ENCODE measurements at regions not wholly inside any gene's neighbourhood (a gene's known extent, or its start where the extent isn't known, plus 50 kb on each side); places are given as distances from the start of the nearest gene placed in this dataset.

DNA sequence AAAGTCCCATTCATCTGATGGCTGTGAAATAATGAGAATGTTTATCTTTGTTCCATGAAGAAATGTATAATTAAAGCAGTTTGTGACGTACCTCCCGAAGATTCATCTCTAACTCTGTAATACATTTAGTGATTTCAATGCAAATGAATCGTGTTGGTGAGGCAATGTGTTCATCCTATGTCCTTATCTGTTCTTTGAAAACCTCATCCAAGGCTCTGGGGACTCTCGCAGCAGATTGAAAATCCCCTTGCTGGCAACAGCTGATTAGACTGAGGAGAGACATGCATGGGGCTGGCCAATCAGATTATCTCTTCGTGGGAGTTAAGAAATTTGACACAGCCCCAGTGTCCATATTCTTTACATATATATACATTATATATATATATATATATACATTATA is 1095.4 kb upstream of the EEF2KMT start:
- H3K4me1 ChIP-seq = no peaks in the 10 kb centered on the region
- no peaks in the 10 kb centered on the region for H3K9me3 ChIP-seq
- no peaks in the 10 kb centered on the region for H3K36me3 ChIP-seq
- DNase-seq (ENCODE audit: low spot score in 2 of 2) = no peak
- H3K4me3 ChIP-seq = no peak overlapping the region
- no peak for TF ChIP-seq POLR2AphosphoS5 (IDR thresholded peaks at IDR 0.05)
- TF ChIP-seq, protein P1, sequence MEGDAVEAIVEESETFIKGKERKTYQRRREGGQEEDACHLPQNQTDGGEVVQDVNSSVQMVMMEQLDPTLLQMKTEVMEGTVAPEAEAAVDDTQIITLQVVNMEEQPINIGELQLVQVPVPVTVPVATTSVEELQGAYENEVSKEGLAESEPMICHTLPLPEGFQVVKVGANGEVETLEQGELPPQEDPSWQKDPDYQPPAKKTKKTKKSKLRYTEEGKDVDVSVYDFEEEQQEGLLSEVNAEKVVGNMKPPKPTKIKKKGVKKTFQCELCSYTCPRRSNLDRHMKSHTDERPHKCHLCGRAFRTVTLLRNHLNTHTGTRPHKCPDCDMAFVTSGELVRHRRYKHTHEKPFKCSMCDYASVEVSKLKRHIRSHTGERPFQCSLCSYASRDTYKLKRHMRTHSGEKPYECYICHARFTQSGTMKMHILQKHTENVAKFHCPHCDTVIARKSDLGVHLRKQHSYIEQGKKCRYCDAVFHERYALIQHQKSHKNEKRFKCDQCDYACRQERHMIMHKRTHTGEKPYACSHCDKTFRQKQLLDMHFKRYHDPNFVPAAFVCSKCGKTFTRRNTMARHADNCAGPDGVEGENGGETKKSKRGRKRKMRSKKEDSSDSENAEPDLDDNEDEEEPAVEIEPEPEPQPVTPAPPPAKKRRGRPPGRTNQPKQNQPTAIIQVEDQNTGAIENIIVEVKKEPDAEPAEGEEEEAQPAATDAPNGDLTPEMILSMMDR (IDR thresholded peaks at IDR 0.05) = no peak
- no peak for TF ChIP-seq POLR2A (IDR thresholded peaks at IDR 0.05)
- H3K27me3 ChIP-seq = no peaks in the 10 kb centered on the region
- no peak overlapping the region for H3K27ac ChIP-seq
- intact Hi-C loops (cut with DNase I; ENCODE audit: low total_unique reads) = no loop called here

DNA sequence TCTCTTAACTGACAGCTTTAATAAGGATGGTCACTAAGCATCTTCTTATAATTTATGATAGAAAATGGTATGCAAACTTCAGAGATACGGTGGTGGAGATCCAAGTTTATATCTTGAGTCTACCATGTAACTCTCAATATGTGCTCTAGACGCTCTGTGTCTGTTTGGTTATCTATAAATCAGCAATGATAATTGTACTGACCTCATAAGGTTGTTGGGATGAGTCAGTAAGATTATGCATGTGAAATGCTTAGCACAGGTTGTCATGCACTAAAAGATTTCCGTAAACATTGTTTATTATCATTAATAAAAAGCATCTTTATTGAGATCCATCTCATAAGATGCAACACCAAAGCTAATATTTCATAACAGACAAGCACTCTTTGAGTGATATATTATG is 1094.9 kb upstream of the EEF2KMT start:
- TF ChIP-seq POLR2AphosphoS5 (IDR thresholded peaks at IDR 0.05) (no peak), POLR2A (IDR thresholded peaks at IDR 0.05) (no peak)
- TF ChIP-seq, protein P1 (IDR thresholded peaks at IDR 0.05) = no peak
- H3K36me3 ChIP-seq = no peaks in the 10 kb centered on the region
- intact Hi-C loops (cut with DNase I; ENCODE audit: low total_unique reads) = no loop called here

DNA sequence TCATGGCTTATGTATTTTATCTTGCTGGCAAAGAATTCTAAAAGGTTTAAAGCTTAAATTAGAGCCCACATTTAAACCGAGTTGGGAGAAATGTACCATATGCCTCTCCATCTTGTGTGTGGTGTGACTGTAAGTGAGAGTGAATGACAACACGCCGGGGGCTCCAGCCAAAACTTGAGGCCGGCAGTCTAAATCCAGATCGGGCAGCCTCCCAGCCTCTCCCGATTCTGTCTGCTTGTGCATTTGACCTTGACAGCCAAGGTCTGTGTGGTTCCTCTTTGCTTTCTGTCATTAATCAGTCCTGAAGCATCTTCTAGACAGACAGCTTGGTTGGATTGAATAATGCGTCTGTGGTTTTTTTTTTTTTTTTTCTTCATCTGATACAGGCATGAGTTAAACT is 1093.2 kb upstream of the EEF2KMT start:
- TF ChIP-seq, protein P1 (IDR thresholded peaks at IDR 0.05) = no peak
- no peak for TF ChIP-seq POLR2A (IDR thresholded peaks at IDR 0.05)
- no peak for TF ChIP-seq POLR2AphosphoS5 (IDR thresholded peaks at IDR 0.05)
- no peaks in the 10 kb centered on the region for H3K27me3 ChIP-seq
- no peaks in the 10 kb centered on the region for H3K36me3 ChIP-seq
- no peak overlapping the region for H3K4me3 ChIP-seq
- no peak overlapping the region for H3K27ac ChIP-seq
- H3K4me1 ChIP-seq = no peaks in the 10 kb centered on the region
- no peak for DNase-seq (ENCODE audit: low spot score in 2 of 2)
- intact Hi-C loops (cut with DNase I; ENCODE audit: low total_unique reads) = no loop called here
- H3K9me3 ChIP-seq = no peaks in the 10 kb centered on the region

More for the DNA sequence above, 1094.9 kb upstream of the EEF2KMT start:
- no peak for DNase-seq (ENCODE audit: low spot score in 2 of 2)
- Histone ChIP-seq H3K4me1 (no peaks in the 10 kb centered on the region), H3K27ac (no peak overlapping the region), H3K9me3 (no peaks in the 10 kb centered on the region), H3K27me3 (no peaks in the 10 kb centered on the region), H3K4me3 (no peak overlapping the region)

DNA sequence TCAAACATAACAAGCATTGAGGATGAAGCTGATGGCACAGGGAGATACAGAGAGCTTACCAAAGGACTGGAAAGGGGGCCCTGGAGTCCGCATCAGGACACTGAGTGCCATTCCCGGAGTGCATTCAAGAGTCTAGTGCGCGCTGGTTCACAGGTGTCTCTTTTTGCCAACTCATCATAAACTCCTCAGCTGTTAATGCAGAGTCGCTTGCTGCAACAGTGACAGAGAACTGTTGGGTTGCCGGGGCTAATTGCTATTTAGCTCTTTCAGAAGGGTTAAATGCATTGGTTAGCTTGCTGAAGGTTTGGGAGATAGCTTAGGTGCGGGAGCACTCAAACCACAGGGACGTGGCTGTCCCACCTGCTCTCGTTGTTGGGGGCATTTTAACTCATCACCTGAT is 1091.6 kb upstream of the EEF2KMT start:
- H3K36me3 ChIP-seq = no peaks in the 10 kb centered on the region
- no peak overlapping the region for H3K4me3 ChIP-seq
- H3K27me3 ChIP-seq = no peaks in the 10 kb centered on the region
- no peak for DNase-seq (ENCODE audit: low spot score in 2 of 2)
- H3K4me1 ChIP-seq = no peaks in the 10 kb centered on the region
- H3K9me3 ChIP-seq = peaks cover 0 to 1% of the 10 kb centered on the region in 2 donors
- intact Hi-C loops (cut with DNase I; ENCODE audit: low total_unique reads) = no loop called here
- H3K27ac ChIP-seq = no peak overlapping the region
- no peak for TF ChIP-seq POLR2AphosphoS5 (IDR thresholded peaks at IDR 0.05)

DNA sequence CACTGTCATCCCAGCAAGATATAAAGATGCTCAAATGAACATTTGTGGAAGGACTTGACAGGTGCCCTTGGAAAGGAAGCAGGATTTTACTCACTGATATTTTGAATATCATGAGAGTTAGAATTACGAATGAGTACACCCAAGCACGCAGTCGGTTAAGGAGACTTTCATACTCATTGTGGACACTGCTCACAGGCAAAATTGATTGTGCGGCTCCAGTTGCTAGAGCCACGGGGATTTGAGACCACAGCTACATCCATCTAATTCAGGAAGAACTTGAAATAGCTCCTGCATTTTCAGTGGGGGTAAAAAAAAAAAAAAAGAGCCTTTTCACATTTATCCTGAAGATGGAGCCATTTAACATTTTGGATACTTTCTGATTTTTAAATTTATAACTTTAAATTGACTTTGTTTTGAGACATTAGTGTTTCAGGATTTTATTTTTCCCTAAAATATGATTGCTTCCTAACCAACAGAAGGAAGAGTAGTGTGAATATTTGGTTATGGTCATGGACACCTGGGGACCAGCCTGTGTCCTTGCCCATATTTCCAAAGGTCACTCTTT is 1080.1 kb upstream of the EEF2KMT start:
- H3K27ac ChIP-seq = no peak overlapping the region
- H3K4me3 ChIP-seq = no peak overlapping the region
- H3K36me3 ChIP-seq = no peaks in the 10 kb centered on the region
- H3K9me3 ChIP-seq = no peaks in the 10 kb centered on the region
- H3K4me1 ChIP-seq = no peaks in the 10 kb centered on the region
- H3K27me3 ChIP-seq = no peaks in the 10 kb centered on the region
- TF ChIP-seq POLR2AphosphoS5 (IDR thresholded peaks at IDR 0.05) (no peak), POLR2A (IDR thresholded peaks at IDR 0.05) (no peak)
- TF ChIP-seq, protein P1 (IDR thresholded peaks at IDR 0.05) = no peak
- intact Hi-C loops (cut with DNase I; ENCODE audit: low total_unique reads) = no loop called here
- DNase-seq (ENCODE audit: low spot score in 2 of 2) = no peak

DNA sequence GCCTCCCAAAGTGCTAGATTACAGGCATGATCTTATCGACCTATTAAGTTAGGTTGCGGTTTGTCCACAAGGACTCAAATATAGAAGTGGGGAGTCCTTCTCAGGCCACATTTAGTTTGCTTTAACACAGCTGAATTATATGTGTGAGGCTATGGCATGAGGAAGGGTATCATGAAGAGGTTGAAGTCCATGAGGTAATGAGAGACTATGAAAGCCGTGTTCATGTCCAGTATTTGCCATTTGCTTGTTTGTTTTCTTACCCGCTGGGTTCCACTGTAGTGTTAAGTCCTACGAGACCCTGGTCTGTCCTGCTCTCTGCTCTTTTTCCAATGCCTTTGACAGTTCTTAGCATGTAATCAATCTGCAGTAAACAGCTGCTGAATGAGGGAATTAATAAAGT is 1072.4 kb upstream of the EEF2KMT start:
- intact Hi-C loops (cut with DNase I; ENCODE audit: low total_unique reads) = no loop called here
- Histone ChIP-seq H3K4me3 (no peak overlapping the region), H3K27ac (no peak overlapping the region)

More for the DNA sequence above, 1072.4 kb upstream of the EEF2KMT start:
- Histone ChIP-seq H3K4me1 (no peaks in the 10 kb centered on the region), H3K27me3 (no peaks in the 10 kb centered on the region), H3K36me3 (no peaks in the 10 kb centered on the region), H3K9me3 (no peaks in the 10 kb centered on the region)
- TF ChIP-seq POLR2AphosphoS5 (IDR thresholded peaks at IDR 0.05) (no peak), POLR2A (IDR thresholded peaks at IDR 0.05) (no peak)
- TF ChIP-seq, protein P1 (IDR thresholded peaks at IDR 0.05) = no peak
- DNase-seq (ENCODE audit: low spot score in 2 of 2) = no peak

Measured in breast epithelium (tissue), 4 donors.